ENCODE measurements at regions not wholly inside any gene's neighbourhood (a gene's known extent, or its start where the extent isn't known, plus 50 kb on each side); places are given as distances from the start of the nearest gene placed in this dataset.

- TF ChIP-seq, protein P1, sequence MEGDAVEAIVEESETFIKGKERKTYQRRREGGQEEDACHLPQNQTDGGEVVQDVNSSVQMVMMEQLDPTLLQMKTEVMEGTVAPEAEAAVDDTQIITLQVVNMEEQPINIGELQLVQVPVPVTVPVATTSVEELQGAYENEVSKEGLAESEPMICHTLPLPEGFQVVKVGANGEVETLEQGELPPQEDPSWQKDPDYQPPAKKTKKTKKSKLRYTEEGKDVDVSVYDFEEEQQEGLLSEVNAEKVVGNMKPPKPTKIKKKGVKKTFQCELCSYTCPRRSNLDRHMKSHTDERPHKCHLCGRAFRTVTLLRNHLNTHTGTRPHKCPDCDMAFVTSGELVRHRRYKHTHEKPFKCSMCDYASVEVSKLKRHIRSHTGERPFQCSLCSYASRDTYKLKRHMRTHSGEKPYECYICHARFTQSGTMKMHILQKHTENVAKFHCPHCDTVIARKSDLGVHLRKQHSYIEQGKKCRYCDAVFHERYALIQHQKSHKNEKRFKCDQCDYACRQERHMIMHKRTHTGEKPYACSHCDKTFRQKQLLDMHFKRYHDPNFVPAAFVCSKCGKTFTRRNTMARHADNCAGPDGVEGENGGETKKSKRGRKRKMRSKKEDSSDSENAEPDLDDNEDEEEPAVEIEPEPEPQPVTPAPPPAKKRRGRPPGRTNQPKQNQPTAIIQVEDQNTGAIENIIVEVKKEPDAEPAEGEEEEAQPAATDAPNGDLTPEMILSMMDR (IDR thresholded peaks at IDR 0.05; ENCODE audit: borderline replicate concordance, extremely low read depth, low read length, poor library complexity, severe bottlenecking) = no peak
- no peak for TF ChIP-seq EZH2 (IDR thresholded peaks at IDR 0.05; ENCODE audit: borderline replicate concordance, low read depth, low read length, severe bottlenecking)
These were observed 272.0 kb downstream of the MAF start for GRCh38 chr16:79328402-79329165.

Data from DND-41 (cell line).